ENCODE measurements at regions not wholly inside any gene's neighbourhood (a gene's known extent, or its start where the extent isn't known, plus 50 kb on each side); places are given as distances from the start of the nearest gene placed in this dataset.

DNA sequence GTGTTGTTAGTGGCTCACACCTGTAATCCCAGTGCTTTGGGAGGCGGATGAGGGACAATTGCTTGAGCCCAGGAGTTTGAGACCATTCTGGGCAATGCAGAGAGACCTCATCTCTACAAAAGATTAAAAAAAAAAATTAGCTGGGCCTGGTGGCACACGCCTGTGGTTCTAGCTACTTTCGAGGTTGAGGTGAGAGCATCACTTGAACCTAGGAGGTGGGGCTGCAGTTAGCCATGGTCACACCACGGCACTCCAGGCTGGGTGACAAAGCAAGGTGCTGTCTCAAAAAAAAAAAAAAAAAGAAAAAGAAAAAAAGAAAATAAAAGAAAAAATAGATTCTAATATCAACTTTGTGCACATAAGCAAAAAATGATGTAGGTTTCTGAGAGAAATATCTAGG lies 1492.5 kb upstream of the TMEFF2 start:
- TF ChIP-seq CTCF (IDR thresholded peaks at IDR 0.05) (no peak), ZFX (IDR thresholded peaks at IDR 0.05; ENCODE audit: borderline replicate concordance) (no peak)
- H3K27ac ChIP-seq, result no peak overlapping the region

- TF ChIP-seq ZFX (IDR thresholded peaks at IDR 0.05; ENCODE audit: borderline replicate concordance) (no peak), CTCF (IDR thresholded peaks at IDR 0.05) (no peak)
- no peak overlapping the region for H3K27ac ChIP-seq
Observed at GRCh38 chr2:193679847-193680246, 1485.1 kb upstream of the TMEFF2 start.

DNA sequence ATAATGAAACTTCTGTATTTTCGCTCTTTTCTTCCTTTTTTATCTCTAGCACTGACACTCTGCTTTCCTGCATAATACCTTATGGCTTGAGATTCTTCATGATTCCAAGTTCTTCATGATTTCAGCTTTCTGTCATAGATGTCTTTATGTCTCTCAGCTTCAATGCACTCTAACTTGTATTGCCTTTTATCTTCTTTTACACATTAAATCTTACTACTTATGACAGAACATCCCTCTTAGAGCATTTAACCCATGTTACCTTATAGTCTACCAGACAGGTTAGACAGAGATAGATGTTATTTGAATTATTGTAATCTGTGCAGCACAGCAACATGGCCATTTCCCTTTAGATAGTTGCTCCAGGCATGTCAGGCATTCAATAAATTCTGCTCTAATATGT lies 1475.7 kb upstream of the TMEFF2 start:
- no peak overlapping the region for H3K27ac ChIP-seq
- TF ChIP-seq ZFX (IDR thresholded peaks at IDR 0.05; ENCODE audit: borderline replicate concordance), result no peak

DNA sequence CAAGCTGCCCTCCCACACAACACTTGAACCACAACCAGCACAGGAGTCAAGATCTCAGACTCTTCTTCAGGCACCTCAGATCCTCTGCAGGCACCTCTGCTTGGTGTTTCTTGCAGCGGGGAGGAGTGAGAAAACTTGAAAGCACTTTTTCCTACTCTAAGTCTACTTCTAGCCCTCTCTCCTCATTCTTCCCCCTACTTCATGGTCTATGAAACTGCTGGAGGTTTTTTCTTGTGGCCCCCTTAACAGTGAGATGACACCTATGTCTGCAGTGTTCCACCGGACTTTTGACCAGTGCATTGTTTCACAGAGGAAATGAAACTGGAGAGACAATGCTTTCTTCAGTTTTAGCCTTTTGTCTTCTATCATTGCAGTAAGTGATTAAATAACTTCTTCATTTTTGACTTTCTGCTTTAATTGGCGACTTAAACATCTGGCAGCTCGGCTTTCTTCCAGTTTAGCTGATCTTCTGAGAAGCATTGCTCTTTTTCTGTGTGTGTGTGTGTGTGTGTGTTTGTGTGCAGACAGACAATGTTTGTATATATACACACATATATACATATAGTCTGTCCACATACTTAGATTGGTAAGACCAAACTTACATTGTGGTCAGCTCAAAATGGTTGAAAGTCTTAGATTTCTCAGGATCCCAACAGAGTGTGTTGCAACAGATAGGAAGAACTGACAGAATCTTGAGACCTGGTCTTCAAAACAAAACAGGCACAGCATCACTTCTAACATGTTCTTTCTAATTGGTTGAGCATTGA lies 1474.0 kb upstream of the TMEFF2 start:
- no peak overlapping the region for H3K27ac ChIP-seq
- TF ChIP-seq ZFX (IDR thresholded peaks at IDR 0.05; ENCODE audit: borderline replicate concordance), result no peak
- TF ChIP-seq CTCF (IDR thresholded peaks at IDR 0.05), result no peak

DNA sequence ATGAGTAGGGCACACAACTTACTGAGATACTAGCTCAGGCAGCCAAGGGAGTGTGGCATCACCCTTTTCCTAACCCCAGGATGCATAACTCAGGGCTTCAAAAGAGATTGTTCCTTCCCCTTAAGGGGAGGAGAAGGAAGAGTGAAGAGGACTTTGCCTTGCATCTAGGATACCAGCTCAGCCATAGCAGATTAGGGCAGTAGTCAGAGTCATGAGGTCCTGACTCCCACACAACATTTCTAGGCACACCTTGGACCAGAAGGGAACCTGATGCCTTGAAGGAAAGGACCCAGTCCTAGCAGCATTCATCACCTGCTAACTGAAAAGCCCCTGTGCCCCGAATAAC lies 1433.2 kb upstream of the TMEFF2 start:
- TF ChIP-seq ZFX (IDR thresholded peaks at IDR 0.05; ENCODE audit: borderline replicate concordance), result no peak
- no peak for TF ChIP-seq CTCF (IDR thresholded peaks at IDR 0.05)
- H3K27ac ChIP-seq, result no peak overlapping the region

- TF ChIP-seq CTCF (IDR thresholded peaks at IDR 0.05), result no peak
- no peak for TF ChIP-seq ZFX (IDR thresholded peaks at IDR 0.05; ENCODE audit: borderline replicate concordance)
- no peak overlapping the region for H3K27ac ChIP-seq
Observed at GRCh38 chr2:193627187-193627926, 1432.6 kb upstream of the TMEFF2 start.

GRCh38 chr2:193608451-193608850 lies 1413.7 kb upstream of the TMEFF2 start:
- TF ChIP-seq CTCF (IDR thresholded peaks at IDR 0.05) (no peak), ZFX (IDR thresholded peaks at IDR 0.05; ENCODE audit: borderline replicate concordance) (no peak)
- H3K27ac ChIP-seq, result no peak overlapping the region

All from 22Rv1 (cell line).